Neural cell (in vitro differentiated cells): ENCODE measurements at regions not wholly inside any gene's neighbourhood (a gene's known extent, or its start where the extent isn't known, plus 50 kb on each side); places are given as distances from the start of the nearest gene placed in this dataset.

Experiments
- H2AFZ ChIP-seq: fragments of 200-600, 300-800 bp; sonication (generic), shearing (Covaris generic); 2 replicates; pipeline ENCODE4 v1.6.0; 2014; ENCODE audit warnings: low read depth, mild to moderate bottlenecking, antibody characterized with exemption, low read length, moderate library complexity
- H3F3A ChIP-seq: fragments of 200-600 bp; shearing (Covaris generic); 2 replicates; pipeline ENCODE4 v1.6.1; 2016; ENCODE audit warnings: mild to moderate bottlenecking, moderate library complexity, mixed read lengths, antibody characterized with exemption, low read length; ENCODE audit not compliant: insufficient read depth, poor library complexity, severe bottlenecking
- H3K27ac ChIP-seq: fragments of 200-600, 300-800 bp; sonication (generic), shearing (Covaris generic); 2 replicates; pipeline ENCODE4 v1.5.1; 2014; ENCODE audit warnings: mild to moderate bottlenecking, low read length, moderate library complexity
- H3K27me3 ChIP-seq: fragments of 300-800, 200-600 bp; sonication (generic), shearing (Covaris generic); 2 replicates; pipeline ENCODE4 v1.6.0; 2014; ENCODE audit warnings: mild to moderate bottlenecking, low read depth, low read length, moderate library complexity; ENCODE audit not compliant: insufficient read depth
- H3K36me3 ChIP-seq: fragments of 300-800, 200-600 bp; sonication (generic), shearing (Covaris generic); 2 replicates; pipeline ENCODE4 v1.5.1; 2014; ENCODE audit warnings: mild to moderate bottlenecking, antibody characterized with exemption, low read length, moderate library complexity; ENCODE audit not compliant: insufficient read depth
- H3K4me2 ChIP-seq: fragments of 300-800, 200-600 bp; sonication (generic), shearing (Covaris generic); 2 replicates; pipeline ENCODE4 v1.6.0; 2014; ENCODE audit warnings: mild to moderate bottlenecking, low read length
- H3K4me3 ChIP-seq: fragments of 300-800, 200-600 bp; sonication (generic), shearing (Covaris generic); 2 replicates; pipeline ENCODE4 v1.5.1; 2014; ENCODE audit warnings: mild to moderate bottlenecking, low read length, moderate library complexity
- H3K79me2 ChIP-seq: fragments of 200-600 bp; shearing (Covaris generic); replicated peaks from 2 replicates; pipeline ENCODE4 v1.6.0; 2014; ENCODE audit warnings: mild to moderate bottlenecking, low read length, moderate library complexity; ENCODE audit not compliant: insufficient read depth
- H3K9ac ChIP-seq: fragments of 300-800, 200-600 bp; sonication (generic), shearing (Covaris generic); 2 replicates; pipeline ENCODE4 v1.6.1; 2016; ENCODE audit warnings: mild to moderate bottlenecking, low read length, mixed read lengths
- H3K9me2 ChIP-seq: fragments of 200-600 bp; shearing (Covaris generic); 2 replicates; pipeline ENCODE4 v1.6.1; 2016; ENCODE audit warnings: mild to moderate bottlenecking, low read length, mixed read lengths; ENCODE audit not compliant: insufficient read depth
- H3K9me3 ChIP-seq: fragments of 200-600, 300-800 bp; sonication (generic), shearing (Covaris generic); 2 replicates; pipeline ENCODE4 v1.6.1; 2016; ENCODE audit warnings: mild to moderate bottlenecking, mixed run types, low read length, moderate library complexity, mixed read lengths
- H4K20me1 ChIP-seq: fragments of 200-600 bp; shearing (Covaris generic); 2 replicates; pipeline ENCODE4 v1.6.1; 2016; ENCODE audit warnings: mild to moderate bottlenecking, mixed run types; ENCODE audit not compliant: insufficient read depth
- EP300 ChIP-seq: fragments of 450-650 bp; conservative IDR thresholded peaks from 2 replicates; pipeline ENCODE4 v1.6.1; 2014; ENCODE audit warnings: antibody characterized with exemption, mild to moderate bottlenecking, moderate library complexity; ENCODE audit not compliant: poor library complexity, severe bottlenecking
- EZH2 ChIP-seq: fragments of 200-600, 300-800 bp; shearing (Covaris generic), sonication (generic); IDR thresholded peaks from 2 replicates; pipeline ENCODE4 v1.6.1; 2014; ENCODE audit warnings: antibody characterized with exemption, low read length, borderline replicate concordance, mild to moderate bottlenecking; ENCODE audit not compliant: insufficient read depth, poor library complexity, severe bottlenecking
- POLR2AphosphoS5 ChIP-seq: IDR thresholded peaks from 2 replicates; pipeline ENCODE4 v1.6.1; 2012
- RAD21 ChIP-seq: fragments of 450-650 bp; conservative IDR thresholded peaks from 2 replicates; pipeline ENCODE4 v1.6.1; 2014; ENCODE audit warnings: antibody characterized with exemption, mild to moderate bottlenecking, moderate library complexity
- REST ChIP-seq: IDR thresholded peaks from 2 replicates; pipeline ENCODE4 v1.6.1; 2012; ENCODE audit warnings: borderline replicate concordance
- SMC3 ChIP-seq: fragments of 450-650 bp; conservative IDR thresholded peaks from 2 replicates; pipeline ENCODE4 v1.6.1; 2014; ENCODE audit warnings: antibody characterized with exemption, mild to moderate bottlenecking, moderate library complexity; ENCODE audit not compliant: poor library complexity
- TAF1 ChIP-seq: IDR thresholded peaks from 2 replicates; pipeline ENCODE4 v1.6.1; 2012; ENCODE audit warnings: low read depth
- TF ChIP-seq, protein P1 (sequence below): fragments of 450-650 bp; IDR thresholded peaks from 2 replicates; pipeline ENCODE4 v1.5.1; 2014; ENCODE audit warnings: antibody characterized with exemption, mild to moderate bottlenecking, moderate library complexity; ENCODE audit not compliant: poor library complexity, severe bottlenecking

GRCh38 chr6:170042596-170043118, 248.2 kb downstream of the DLL1 start:
- Histone ChIP-seq H3F3A (no peaks in the 10 kb centered on the region), H4K20me1 (no peaks in the 10 kb centered on the region), H3K27ac (no peak overlapping the region), H3K79me2 (no peaks in the 10 kb centered on the region), H3K9ac (no peak overlapping the region), H2AFZ (no peak overlapping the region), H3K9me2 (no peaks in the 10 kb centered on the region), H3K4me3 (no peak overlapping the region), H3K27me3 (no peaks in the 10 kb centered on the region), H3K4me2 (no peak overlapping the region), H3K9me3 (no peaks in the 10 kb centered on the region), H3K36me3 (no peaks in the 10 kb centered on the region)
- no peak for TF ChIP-seq EP300
- no peak for TF ChIP-seq REST
- TF ChIP-seq EZH2 = no peak
- TF ChIP-seq POLR2AphosphoS5 = no peak
- TF ChIP-seq SMC3 = no peak
- TF ChIP-seq, protein P1, sequence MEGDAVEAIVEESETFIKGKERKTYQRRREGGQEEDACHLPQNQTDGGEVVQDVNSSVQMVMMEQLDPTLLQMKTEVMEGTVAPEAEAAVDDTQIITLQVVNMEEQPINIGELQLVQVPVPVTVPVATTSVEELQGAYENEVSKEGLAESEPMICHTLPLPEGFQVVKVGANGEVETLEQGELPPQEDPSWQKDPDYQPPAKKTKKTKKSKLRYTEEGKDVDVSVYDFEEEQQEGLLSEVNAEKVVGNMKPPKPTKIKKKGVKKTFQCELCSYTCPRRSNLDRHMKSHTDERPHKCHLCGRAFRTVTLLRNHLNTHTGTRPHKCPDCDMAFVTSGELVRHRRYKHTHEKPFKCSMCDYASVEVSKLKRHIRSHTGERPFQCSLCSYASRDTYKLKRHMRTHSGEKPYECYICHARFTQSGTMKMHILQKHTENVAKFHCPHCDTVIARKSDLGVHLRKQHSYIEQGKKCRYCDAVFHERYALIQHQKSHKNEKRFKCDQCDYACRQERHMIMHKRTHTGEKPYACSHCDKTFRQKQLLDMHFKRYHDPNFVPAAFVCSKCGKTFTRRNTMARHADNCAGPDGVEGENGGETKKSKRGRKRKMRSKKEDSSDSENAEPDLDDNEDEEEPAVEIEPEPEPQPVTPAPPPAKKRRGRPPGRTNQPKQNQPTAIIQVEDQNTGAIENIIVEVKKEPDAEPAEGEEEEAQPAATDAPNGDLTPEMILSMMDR = no peak
- no peak for TF ChIP-seq RAD21
- no peak for TF ChIP-seq TAF1

- Histone ChIP-seq H3K9me3 (no peaks in the 10 kb centered on the region), H3K79me2 (no peaks in the 10 kb centered on the region), H3K27me3 (no peaks in the 10 kb centered on the region), H3K9ac (no peak overlapping the region), H3F3A (no peaks in the 10 kb centered on the region), H3K27ac (no peak overlapping the region), H2AFZ (no peak overlapping the region), H4K20me1 (no peaks in the 10 kb centered on the region), H3K36me3 (no peaks in the 10 kb centered on the region), H3K4me2 (no peak overlapping the region), H3K9me2 (no peaks in the 10 kb centered on the region), H3K4me3 (peak overlapping the region; percentile 3)
- TF ChIP-seq, protein P1 = no peak
- TF ChIP-seq REST (no peak), SMC3 (no peak), POLR2AphosphoS5 (no peak)
Measured at GRCh38 chr6:170042123-170042522, 248.8 kb downstream of the DLL1 start.
